NCI-H226 (cell line): ENCODE measurements at regions not wholly inside any gene's neighbourhood (a gene's known extent, or its start where the extent isn't known, plus 50 kb on each side); places are given as distances from the start of the nearest gene placed in this dataset.
A peak's percentile ranks its signal among the peaks of the same experiment; 100 is the strongest.

ENCODE experiments used
- DNase-seq: peaks from one replicate; pipeline ENCODE4 v3.0.0-alpha.2; 2015

DNA sequence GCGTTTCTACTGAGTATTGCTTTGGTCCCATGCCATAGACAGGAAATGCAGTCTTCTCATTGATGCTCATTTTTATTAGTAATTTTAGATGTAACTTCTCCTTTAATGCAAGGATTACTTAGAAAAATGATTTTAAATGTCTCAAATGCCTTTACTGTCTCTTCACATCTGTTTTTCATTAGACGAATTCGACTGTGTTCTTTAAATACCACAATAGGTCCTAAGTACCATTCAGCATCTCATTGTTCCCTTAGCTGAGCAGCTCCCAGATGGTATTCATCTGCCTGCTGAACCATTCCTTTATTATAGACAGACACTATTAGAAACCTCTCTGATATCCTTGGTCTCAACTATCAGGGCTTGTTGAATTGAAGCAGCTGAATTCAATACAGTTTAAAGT lies 113.6 kb downstream of the LSMEM1 start:
- DNase-seq: no peak

DNA sequence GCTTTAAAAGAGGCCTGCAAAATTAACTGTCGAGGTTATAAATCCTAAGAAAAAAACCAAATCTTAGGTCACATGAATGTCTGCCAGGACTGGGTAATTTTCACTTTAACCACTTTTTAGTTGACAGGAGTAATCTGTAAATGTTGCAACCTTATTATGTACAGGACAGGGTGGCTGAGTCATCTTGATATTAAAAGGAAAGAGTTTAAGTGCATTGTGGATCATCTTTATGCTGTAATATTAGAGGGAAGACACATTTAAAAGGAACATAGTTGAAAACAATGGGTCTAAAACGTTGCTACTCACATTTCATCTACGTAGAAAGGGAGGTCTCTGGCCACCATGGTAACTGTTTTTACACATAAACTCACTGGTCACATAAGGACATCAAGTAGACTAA lies 115.5 kb downstream of the LSMEM1 start:
- DNase-seq: peak; percentile 28

GRCh38 chr7:112596981-112597380 lies 116.2 kb downstream of the LSMEM1 start:
- no peak for DNase-seq

DNA sequence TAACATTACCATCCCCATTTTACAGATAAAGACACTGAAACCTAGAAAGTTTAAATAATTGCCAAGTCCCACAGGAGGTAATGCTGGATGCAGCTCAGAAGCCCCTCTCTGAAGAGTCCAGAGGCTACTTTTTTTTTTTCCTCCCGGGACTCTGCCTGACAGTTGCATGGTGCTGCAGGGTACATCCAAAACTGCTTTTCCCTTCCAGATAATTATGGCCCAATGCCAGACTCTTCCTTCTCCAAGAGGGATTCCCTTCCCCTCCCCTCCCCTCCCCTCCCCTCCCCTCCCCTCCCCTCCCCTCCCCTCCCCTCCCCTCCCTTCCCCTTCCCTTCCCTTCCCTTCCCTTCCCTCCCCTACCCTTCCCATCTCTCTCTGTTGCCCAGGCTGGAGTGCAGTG lies 122.9 kb downstream of the LSMEM1 start:
- DNase-seq: no peak

- DNase-seq: no peak
Observed at GRCh38 chr7:112610636-112611035, 129.8 kb downstream of the LSMEM1 start.

GRCh38 chr7:112615701-112616100 lies 134.9 kb downstream of the LSMEM1 start:
- DNase-seq: no peak

DNA sequence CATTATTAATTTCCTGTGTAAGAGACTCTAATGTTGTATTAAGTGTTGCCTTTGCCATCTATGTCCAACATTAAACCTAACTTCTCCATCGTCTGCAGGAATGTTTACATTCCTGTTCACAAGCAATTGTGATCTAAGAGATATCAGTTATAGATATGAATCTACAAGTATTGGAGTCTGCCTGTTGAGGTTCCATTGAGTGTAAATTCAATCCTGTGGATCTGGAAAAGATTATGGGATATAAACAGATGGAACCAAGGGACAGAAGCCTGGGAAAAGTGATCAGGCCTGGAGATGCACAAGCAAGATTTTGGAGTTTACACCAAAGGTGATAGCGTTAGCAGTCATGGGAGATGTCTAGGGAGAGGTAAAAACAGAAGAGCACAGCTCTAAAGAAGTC lies 135.5 kb downstream of the LSMEM1 start:
- no peak for DNase-seq

DNA sequence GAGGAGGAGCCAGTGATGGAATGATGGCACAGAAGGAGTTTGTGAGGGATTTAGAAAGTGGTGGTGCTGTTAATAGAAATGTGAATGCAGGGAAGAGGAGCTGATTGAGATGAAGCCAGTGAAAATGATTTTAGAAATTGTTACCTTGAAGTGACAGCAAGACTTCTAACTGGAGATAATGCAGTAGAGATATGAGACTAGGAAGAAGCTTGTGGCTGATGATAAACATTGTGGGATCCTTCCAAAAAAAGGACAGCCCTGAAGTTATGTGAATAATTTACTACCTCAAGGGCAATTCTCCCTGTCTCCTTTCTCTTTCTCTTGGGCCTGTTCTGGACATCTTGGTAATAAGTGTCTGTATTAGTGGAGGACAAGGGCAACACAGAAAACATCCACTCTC lies 138.6 kb downstream of the LSMEM1 start:
- no peak for DNase-seq

DNA sequence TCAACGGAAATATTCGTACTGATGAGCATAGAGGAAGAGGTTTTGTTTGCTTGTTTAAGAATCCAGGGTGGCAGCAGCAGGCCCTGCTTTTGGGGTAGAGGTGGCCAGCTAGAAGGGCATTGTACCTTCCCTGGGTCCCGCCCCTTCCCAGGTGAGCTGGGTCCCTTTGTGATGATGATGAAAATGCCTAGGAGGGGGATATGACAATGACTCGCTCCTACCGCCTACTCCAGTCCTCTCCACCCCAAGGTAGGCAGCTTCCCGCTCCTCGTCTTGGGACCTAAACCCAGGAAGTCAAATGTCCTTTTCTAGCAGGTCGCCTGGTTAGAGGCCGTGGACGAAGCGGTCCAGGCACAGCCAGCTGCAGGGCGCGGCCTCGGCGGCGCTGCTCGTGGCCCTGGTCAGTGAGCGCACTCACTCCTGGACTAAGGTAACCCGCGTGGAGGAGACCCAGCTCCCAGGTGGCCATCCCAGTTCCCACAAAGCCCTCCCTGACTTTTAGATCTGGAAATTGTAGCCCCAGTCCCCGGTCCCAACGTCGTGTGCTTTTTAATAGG lies 141.4 kb downstream of the LSMEM1 start:
- DNase-seq: no peak

DNA sequence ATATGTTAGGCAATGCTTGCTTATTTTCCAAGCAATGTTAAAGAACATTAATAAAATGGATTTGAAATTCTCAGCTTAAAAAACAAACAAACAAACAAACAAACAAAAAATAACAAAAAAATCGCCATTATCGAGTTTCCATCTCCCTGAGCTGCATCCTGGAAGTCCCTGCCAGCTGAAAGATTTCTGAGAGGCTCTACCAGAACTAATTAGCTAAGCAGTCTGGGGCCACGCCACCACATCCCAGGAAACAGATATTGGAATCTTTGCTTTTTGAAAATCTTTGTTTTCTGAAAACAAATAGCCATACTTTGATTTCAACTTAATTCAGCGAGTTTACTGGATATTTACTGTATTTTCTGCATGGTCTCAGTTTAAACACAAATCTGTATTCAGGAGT lies 143.6 kb downstream of the LSMEM1 start:
- no peak for DNase-seq

DNA sequence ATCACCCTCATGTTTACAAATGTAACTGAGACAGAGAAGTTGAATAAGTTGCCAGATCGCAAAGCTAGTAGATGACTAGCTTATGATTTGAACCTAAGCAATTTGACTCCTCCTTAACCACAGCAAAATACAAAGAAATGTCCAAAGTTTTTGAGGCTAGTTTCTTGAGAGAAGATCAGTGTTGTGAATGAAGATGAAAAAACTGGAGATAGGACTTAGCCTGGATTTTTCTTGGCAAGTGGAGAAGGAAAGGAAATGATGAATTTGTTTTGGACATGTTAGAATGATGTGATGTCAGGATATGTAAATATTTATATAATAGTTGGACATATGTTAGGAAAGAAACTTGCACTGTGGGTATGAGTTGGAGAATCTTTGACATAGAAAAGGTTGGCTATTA lies 149.8 kb downstream of the LSMEM1 start:
- peak; percentile 54 for DNase-seq

DNA sequence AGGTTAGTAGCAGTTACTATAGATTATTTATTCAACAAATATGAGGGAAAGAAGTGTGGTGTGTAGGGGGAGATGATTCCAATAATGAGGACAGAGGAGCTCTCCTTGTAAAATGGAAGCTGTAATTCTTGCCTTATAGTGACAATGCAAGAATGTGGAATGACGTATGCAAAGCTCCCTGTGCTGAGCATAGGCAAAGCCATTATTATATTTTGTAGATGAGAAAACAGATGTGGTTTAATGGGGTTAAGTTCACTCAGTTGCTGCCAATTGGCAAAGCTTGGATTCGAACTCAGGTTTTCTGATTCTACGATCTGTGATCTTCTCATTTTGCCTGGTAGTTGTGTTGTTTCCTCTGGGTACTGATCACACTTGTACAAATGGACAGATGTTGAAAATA lies 153.3 kb downstream of the LSMEM1 start:
- DNase-seq: no peak

DNA sequence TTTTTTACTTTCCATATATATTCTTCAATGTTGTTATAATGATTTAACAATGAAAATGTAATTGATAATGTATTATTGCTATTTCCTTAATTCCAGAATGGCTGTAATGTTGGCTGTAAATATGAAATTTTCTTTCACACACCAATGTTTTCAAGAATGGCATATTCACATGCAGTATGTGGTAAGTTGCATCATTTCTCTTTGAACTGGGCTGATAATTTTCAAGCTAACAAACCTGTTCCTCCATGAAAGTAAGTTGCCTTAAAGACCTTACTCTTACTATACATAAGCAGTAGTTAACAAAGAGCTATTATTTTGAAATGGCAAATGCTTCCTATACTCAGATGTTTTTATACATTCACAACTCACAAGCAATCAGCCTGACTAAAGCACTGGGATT lies 154.5 kb downstream of the TMEM168 start:
- no peak for DNase-seq

DNA sequence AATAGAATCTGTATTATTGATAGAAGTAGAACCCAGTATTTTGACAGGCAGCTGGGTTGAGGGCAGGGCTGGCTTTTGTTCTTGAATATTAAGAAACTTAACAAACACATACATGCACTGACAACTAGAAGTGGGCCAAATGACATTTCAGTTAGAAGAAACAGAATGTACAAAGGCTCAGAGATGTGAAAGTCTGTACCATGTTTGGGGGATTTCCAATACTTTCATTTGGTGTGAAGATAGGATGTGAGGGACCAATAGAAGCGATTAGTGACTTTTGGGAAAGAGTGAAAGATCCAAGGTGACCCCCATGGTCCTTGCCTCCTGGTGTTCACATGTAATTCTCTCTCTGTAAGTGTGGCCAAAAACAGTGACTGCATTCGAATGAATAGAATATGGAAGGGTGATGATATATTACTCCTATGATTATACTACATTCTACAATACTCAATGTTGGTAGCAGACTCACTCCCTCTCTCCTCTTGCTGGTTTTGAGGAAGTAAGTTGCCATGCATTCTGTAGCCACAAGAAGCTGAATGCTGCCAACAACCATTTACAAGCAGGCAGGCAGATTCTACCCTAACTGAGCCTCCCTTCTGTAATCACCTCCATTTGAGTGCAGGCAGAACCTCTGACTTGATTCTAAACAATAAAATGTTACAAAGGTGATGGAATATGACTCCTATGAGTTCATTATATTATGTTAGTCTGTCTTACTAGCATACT lies 151.4 kb downstream of the TMEM168 start:
- no peak for DNase-seq

GRCh38 chr7:112640685-112641084 lies 149.5 kb downstream of the TMEM168 start:
- no peak for DNase-seq

GRCh38 chr7:112646783-112647182 lies 143.4 kb downstream of the TMEM168 start:
- DNase-seq: no peak

DNA sequence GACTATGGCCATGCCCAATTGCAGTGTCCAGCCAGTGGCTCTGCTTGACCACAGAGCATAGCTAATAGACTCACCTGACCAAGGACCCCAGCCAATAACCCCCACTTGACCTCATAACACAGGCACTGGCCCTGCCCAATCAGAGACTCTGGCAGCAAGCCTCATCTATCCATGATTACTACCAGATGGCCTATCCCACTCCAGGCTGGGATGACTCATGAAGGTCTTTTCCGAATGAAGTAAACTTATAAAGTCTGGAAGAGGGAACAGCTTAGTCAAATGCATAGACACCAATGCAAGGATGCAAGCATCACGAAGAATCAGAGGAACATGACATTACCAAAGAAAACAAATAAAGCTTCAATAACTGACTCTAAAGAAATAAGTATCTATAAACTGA lies 141.4 kb downstream of the TMEM168 start:
- peak; percentile 12 for DNase-seq

- peak; percentile 55 for DNase-seq
Observed at GRCh38 chr7:112649560-112649959, 140.6 kb downstream of the TMEM168 start.

DNA sequence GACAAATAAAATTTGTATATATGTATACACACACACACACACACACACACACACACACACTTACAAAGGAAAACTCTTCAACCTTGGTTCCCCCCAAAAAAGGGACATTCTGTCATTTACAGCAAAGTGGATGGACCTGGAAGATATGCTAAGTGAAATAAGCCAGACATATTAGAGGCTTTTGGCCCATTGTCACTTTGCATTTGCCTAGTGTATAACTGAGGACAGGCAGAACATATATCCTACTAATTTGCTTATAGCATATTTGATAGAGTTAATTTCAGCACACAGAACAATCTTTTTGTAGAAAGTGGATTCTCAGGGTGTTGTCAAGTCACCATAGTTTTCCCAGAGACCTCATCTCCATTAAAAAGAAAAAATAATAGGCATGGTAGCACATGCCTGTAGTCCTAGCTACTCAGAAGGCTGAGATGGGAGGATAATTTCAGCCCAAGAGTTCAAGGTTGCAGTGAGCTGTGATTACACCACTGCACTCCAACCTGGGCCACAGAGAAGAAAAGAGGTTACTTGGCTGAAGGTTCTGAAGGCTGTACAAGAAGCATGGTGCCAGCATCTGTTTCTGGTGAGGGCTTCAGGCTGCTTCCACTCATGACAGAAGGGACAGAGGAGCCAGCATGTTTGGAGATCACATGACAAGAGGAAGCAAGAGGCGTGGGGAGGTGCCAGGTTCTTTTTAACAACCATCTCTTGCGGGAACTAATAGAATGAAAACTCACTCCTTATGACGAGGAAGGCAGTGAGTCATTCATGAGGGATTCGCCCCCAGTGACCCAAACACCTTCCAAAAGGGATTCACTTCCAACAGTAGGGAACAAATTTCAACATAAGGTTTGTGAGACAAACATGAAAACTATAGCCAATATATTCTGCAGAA lies 135.6 kb downstream of the TMEM168 start:
- peak; percentile 73 for DNase-seq

DNA sequence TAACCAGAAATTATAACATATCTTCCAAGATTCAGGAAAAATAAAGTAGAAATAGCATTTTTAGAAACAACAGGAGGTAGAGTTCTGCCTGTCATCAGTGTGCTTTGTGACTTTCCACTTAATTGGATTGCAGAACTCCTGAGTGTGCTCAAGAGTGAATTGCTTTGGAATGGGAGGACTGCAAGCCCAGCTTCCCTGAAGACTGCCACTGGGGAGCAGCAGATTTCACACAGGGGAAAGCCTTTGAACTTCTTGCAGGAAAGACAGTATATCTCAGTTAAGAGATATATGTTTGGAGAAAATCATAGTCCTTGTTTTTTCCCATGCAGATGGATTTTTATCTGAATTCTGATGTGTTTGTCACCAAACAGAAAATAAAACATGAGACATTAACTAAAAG lies 124.5 kb downstream of the TMEM168 start:
- DNase-seq: peak; percentile 42

GRCh38 chr7:112668561-112668960 lies 121.6 kb downstream of the TMEM168 start:
- peak; percentile 65 for DNase-seq

DNA sequence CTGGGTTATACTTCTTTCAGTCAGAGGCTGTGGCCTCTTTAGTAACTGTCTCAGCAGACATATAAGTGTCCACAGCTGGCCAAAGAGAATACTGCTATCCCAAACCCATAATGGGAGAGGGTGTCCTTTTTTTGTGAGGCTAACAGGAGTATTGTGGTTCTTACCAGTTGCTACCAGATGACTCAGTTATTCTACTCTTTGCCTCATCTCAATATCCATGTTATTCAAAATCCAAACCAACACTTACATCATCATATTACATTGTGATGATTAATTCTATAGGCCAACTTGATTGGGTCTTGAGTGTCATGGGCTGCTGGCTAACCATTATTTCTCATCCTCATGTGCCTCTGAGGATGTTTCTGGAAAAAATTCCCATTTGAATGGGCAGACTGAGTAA lies 120.9 kb downstream of the TMEM168 start:
- DNase-seq: peak; percentile 18

GRCh38 chr7:112670193-112670592 lies 120.0 kb downstream of the TMEM168 start:
- DNase-seq: no peak

DNA sequence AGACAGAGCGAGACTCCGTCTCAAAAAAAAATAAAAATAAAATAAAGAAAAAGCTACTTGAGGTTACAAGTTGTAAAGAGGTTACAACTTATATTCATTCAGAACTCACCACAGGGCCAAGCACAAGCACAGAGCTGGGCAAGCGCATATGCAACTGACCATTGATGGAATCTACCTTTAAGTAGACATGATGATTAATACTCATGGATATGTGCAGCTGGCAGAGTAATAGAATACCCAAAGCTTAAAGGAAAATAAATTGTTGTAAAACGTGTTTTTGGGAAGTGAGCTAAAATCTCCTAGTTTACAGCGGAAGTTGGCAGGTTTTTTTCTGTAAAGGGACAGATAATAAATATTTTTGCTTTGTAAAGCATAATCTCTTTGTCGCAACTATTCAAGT lies 111.6 kb downstream of the TMEM168 start:
- DNase-seq: no peak
